Hematopoietic multipotent progenitor cell treated with erythropoietin and hydrocortisone succinate and interleukin-3 and kit ligand, for 6 days (in vitro differentiated cells): ENCODE measurements at regions not wholly inside any gene's neighbourhood (a gene's known extent, or its start where the extent isn't known, plus 50 kb on each side); places are given as distances from the start of the nearest gene placed in this dataset.
"Not testable (repeated sequence)": the region's sequence is repeated elsewhere in the genome, so short reads cannot be mapped to it uniquely, and the experiment has no call there.

ENCODE experiments used
- DNase-seq: peaks from one replicate; pipeline ENCODE4 v3.0.0-alpha.2; 2015

DNA sequence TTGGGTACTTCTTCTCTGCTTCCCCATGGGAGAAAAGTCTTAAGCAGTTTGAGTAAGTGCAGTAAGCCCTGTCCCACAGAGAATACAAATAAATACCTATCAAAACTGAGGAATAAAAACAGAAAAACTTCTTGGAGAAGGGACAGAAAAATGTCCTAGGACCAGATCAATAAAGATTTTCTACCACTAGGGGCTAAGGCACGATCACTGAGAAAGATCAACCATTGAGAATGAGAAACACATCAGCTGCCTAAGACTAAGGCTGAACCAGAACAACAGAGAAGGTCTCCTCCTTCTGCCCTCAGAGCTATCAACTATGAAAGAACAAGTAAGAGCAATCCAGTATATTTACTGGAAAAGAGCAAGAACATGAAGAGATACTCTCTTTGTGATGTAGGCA, 763.6 kb upstream of the LRRTM1 start:
- no peak for DNase-seq

DNA sequence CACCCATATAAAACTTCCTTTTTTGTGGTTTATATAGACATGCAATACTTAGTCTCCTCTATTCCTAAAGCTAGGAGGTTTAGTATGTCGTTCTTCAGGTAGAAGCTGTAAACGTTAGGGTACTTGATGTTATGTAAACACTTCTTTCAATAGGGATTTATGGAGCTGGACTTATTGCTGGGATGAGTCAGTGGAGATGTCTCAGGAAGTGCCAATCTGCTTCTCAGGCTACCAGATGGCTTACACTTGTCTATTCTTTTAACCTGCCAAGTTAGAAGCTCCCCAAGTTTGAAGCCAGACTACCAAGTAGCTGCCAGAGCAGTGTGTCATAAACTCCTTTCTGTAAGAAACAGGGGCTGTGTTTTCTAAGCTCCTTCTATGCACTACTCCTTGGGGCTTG, 756.5 kb upstream of the LRRTM1 start:
- DNase-seq = no peak

GRCh38 chr2:81050580-81051095, 746.1 kb upstream of the LRRTM1 start:
- DNase-seq = no peak

DNA sequence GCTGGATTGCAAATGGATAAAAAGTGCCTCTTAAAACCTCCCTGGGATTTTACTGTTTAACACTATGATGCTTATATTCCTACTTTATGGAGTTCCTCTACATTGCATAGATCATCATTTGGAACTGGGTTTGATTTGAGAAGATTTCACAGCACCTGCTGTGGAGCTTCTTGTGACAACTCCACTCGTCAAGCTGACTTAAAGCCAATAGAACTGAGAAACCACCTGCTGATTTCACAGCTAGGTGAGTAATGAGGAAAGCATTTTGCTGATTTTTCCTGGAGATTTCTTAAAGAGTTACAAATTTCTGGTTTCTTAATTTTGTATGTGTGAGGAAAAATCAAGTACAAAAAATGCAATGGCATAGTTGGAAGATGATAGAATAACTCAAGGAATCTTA, 739.1 kb upstream of the LRRTM1 start:
- no peak for DNase-seq

DNA sequence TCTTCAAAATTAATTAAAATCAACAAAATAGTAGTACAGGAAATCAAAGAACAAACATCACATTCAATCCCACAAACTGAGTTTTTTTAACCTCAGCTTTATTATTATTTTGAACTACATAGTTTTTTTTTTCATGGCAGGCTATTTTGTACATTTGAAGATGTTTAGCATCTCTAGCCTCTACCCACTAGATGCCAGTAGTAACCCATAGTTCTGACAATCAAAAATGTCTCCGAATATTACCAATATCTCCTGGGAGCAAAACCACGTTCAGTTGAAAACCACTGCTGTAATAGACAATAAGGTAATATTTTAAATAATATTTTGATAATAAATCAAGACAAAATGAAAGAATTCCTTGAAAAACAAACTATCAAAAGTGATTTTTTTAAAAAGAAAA, 702.6 kb upstream of the LRRTM1 start:
- no peak for DNase-seq

DNA sequence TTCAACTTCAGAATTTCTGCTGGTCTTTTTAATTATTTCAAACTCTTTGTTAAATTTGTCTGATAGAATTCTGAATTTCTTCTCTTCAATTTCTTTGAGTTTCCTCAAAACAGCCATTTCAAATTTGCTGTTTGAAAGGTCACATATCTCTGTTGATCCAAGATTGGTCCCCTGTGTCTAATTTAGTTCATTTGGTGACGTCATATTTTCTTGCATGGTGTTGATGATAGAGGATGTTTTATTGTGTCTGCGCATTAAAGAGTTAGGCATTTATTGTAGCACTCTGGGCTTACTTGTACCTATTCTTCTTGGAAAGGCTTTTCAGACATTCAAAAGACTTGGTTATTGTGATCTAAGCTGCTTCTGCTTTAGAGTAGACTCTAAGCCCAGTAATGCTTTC, 698.4 kb upstream of the LRRTM1 start:
- DNase-seq = no peak

GRCh38 chr2:80987466-80987865, 682.9 kb upstream of the LRRTM1 start:
- DNase-seq = no peak

DNA sequence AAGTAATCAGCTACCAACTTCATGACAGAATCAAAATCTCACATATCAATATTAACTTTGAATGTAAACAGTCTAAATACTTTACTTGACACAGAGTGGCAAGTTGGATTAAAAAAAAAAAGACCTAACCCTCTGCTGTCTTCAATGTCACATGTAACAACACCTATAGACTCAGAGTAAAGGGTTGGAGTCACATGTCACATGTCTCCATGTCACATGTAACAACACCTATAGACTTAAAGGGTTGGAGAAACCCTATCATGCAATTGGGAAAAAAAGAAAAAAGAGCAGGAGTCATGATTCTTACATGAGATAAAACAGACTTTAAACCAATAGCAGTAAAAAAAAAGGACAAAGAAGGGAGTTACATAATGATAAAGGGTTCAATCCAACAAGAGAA, 665.3 kb upstream of the LRRTM1 start:
- no peak for DNase-seq

- no peak for DNase-seq
Observed at GRCh38 chr2:80968450-80968849, 663.9 kb upstream of the LRRTM1 start.

GRCh38 chr2:80947601-80948130, 643.1 kb upstream of the LRRTM1 start:
- DNase-seq = no peak

- no peak for DNase-seq
Observed at GRCh38 chr2:80943487-80943886, 638.9 kb upstream of the LRRTM1 start.

GRCh38 chr2:80942766-80943165, 638.2 kb upstream of the LRRTM1 start:
- no peak for DNase-seq

DNA sequence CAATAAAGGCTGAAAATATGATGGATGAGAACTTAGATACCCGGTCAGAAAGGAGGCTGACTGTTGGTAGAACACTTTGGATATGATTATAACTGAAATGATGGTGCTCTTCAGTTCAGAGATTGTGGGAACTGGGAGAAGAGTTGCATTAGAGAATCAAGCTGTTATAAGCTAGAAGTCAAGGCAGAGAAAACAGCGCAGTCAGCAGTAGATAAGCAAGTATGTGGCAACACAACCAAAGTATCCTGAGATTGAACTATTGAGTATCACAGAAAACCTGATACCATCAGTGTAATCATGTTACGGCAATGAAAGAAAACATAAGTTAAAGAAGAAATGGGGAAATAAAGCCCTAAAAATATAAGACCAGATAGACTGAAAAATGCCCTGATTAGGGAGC, 633.9 kb upstream of the LRRTM1 start:
- no peak for DNase-seq

- DNase-seq = not testable (repeated sequence)
Observed at GRCh38 chr2:80931820-80932219, 627.3 kb upstream of the LRRTM1 start.

DNA sequence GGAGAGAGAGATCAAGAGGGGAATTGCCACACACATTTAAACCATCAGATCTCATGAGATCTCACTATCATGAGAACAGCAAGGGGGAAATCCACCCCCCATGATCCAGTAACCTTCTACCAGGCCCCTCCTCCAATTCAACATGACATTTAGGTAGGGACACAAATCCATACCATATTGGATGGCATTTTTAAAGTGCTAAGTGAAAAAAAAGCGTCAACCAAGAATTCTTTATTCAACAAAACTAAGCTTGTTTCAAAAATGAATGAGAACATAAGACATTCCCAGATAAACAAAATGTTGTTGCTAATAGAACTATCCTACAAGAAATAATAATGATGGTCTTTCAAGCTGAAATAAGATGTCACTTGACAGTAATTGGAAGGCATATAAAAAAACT, 626.2 kb upstream of the LRRTM1 start:
- DNase-seq = no peak

- no peak for DNase-seq
Observed at GRCh38 chr2:80926168-80926567, 621.6 kb upstream of the LRRTM1 start.

DNA sequence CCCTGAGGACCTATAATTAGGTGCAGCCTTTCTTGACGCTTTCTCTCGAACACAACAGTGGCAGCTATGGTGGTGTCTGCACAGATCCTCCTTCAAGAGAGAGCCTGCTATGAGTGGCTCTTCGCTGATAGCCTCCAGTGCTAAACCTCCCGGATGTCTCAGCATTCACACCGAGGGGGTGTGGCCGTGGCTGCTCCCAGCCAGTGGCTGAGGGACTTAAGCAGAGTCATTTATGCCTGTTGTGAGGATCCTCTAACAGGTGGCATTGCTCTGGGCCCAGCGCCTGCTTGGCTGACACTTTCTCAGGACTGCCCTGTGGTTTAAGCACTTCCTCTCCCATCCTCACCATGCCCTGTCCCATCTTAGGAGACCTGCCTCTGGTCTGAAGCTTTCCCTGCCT, 592.0 kb upstream of the LRRTM1 start:
- DNase-seq = no peak

- DNase-seq = no peak
Observed at GRCh38 chr2:80894486-80894885, 589.9 kb upstream of the LRRTM1 start.

GRCh38 chr2:80893711-80894110, 589.2 kb upstream of the LRRTM1 start:
- DNase-seq = no peak

DNA sequence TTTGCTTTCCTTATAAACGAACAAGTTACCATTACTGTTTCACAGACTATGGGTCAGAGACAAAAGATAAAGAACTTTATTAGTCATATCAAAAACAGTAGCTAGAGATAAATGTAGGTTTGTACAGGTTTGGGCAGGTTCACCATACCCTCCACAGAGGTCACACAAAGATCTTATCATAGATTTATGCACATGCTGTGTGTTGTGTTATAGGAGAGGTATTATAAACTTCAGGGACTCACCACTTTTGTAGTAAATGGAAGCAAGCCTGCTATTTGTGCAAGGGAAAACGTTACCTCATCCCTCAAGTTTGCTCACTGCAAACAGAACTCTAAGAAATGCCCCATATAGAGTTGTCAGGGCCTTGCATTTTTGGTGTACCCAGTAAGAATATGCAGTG, 584.5 kb upstream of the LRRTM1 start:
- DNase-seq = no peak

DNA sequence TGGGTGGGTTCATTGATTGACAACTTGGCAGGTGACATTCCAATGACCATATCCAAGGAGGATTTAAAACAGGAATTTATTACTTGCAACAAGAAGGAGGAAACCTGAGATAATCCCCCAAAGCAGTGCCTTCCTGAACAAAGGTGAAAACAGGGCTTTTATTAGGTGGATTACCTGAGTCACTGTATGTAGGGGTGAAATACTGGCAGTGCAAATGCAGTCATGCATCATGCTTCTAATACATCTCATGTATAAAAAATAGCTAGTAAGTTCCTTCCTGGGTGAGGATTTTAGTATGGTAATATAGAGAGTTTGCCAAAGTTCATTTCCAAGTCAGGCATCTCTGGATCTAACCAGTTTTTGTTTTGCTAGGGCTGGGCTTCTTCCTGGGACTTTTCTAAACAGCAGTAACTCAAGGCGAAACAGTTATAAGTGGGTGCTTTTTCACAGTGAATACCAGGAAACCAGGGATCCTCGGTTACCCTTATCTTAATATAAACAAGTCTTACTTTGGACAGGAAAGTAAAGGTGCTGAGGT, 583.4 kb upstream of the LRRTM1 start:
- no peak for DNase-seq

DNA sequence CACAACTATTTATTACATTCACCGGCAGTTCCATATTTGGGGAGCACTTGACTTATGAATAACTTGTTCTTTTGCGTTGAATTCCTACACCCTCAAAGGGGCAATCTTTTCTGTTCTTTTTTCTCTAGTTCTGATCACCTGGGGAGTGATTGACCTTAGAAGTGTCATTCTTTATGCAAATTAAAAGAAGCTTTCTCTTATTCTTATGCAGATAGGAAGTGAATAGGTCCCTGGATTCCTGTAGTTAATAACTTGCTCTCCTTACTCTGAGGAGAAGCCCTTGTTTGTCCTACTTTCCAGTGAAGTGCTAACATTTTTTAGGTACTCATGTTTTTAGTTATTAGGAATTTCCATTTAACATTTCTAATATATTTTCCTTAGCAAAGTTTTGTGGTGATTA, 569.8 kb upstream of the LRRTM1 start:
- no peak for DNase-seq

DNA sequence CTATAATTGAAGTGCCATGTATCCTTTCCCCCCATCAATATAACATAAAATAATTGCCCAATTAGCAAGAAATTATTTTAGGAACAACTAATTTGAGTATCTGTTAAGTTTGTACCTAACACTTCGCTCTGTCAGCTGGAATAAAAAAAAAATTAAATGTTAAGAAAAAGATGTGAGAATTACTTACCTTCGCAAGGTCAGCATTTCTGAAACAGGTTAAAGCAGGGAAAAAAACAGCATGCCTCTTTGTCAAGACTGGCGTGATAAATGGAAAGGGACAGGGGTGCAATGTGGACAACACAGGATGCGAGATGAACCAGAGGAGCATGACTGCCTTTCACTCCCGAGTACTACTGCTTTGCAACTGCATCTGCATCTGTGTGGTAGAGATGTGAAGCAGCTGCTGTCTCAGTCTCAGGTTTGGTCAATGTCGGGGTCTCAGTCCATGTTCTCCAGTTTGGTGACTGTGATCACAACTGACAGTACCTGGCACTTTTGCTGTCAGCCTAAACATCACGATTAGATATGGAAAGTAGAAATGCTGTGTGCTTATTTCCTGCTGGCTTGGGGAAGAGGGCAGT, 565.4 kb upstream of the LRRTM1 start:
- no peak for DNase-seq

DNA sequence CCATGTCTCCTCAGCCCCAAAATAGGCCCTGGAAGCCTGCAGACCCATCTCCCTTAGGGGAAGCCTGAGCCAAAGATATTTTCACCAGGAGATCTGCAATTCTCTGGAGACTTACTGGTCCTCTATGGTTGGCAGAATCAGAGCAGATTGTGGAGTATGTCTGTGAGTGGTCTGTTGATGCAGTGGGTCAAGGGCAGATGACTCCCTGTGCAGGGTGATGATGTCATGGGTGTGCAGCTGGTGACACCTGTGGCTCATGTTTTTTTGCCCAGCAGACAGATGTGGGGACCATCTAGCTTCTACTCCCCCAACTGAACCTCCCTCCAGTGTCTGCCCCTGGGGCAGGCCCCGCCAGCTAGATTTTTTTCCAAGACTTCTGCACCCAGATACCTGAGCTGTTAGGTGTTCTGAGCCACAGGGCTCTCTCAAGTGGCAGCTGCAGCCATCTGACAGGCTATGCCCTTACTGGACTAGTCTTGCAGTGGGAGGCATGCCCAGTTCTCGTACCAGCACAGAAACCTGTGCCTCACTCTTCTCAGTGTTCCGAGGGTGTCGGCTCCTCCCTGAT, 558.7 kb upstream of the LRRTM1 start:
- DNase-seq = no peak

DNA sequence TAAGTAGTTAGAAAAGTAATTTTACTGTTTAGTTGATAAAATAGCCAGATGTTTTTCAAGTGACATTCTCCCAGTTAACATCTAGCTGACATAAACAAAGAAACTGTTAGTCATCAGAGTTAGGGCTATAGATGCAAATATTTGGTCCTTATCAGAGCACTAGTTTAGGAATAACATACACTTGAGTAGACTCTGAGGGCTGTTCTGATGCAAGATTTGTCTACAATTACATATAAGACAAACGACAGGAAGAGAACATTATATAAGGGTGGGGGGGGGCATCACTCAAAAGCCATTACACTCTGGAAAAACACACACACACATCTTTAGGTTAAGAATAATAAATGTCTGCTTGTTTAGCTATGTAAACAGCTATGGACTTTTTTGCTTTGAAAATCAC, 554.4 kb upstream of the LRRTM1 start:
- no peak for DNase-seq
